Endothelial cell of umbilical vein (primary cell): ENCODE measurements at regions not wholly inside any gene's neighbourhood (a gene's known extent, or its start where the extent isn't known, plus 50 kb on each side); places are given as distances from the start of the nearest gene placed in this dataset.

Source experiments
- BruUV-seq: library from RNA; stranded (reverse); fragments of 400-500 nt; replicated peaks from 2 replicates; lab custom pipeline; 2021; lab: Mats Ljungman, UMichigan
- CTCF ChIA-PET: fragments of 300-600, 350-600 bp; sonication (Branson Sonifier 250); formaldehyde crosslinking; loops from one replicate; lab custom pipeline; 2021; ENCODE audit warnings: antibody characterized with exemption, inconsistent platforms; lab: Charles Lee
- POLR2A ChIA-PET: fragments of 300-600, 350-600 bp; sonication (Branson Sonifier 250); formaldehyde crosslinking; loops from one replicate; lab custom pipeline; 2021; ENCODE audit warnings: antibody characterized with exemption, inconsistent platforms; lab: Charles Lee
- DNase-seq: peaks from one replicate; pipeline ENCODE4 v3.0.0-alpha.2; 2011; ENCODE audit warnings: low read depth, low spot score
- FAIRE-seq: peaks from 2 replicates; lab custom pipeline; 2011; peaks lifted over from hg19 to GRCh38; lab: Jason Lieb, UNC
- H2AFZ ChIP-seq: 2 replicates; pipeline ENCODE4 v1.6.0; 2012; ENCODE audit warnings: low read depth, low read length, control low read depth, inconsistent platforms
- H3K27ac ChIP-seq: 2 replicates; pipeline ENCODE4 v1.5.1; 2011; ENCODE audit warnings: low read depth, mild to moderate bottlenecking, control low read depth, low read length, moderate library complexity; ENCODE audit not compliant: insufficient read depth
- H3K27me3 ChIP-seq, 2 experiments: 2 replicates each; pipeline versions ENCODE4 v1.6.0 to v1.6.1; 2011; ENCODE audit warnings: low read length in 2 of 2, mixed read lengths in 1 of 2; ENCODE audit not compliant: control insufficient read depth in 2 of 2, insufficient read depth in 2 of 2
- H3K36me3 ChIP-seq, 2 experiments: 2 replicates in 1 of 2; 3 replicates in 1 of 2; pipeline ENCODE4 v1.5.1; 2011; ENCODE audit warnings: low read length in 2 of 2, mild to moderate bottlenecking in 1 of 2, moderate library complexity in 1 of 2; ENCODE audit not compliant: control insufficient read depth in 2 of 2, insufficient read depth in 2 of 2; ENCODE audit errors: extremely low read depth in 1 of 2
- H3K4me1 ChIP-seq: 3 replicates; pipeline ENCODE4 v1.5.1; 2011; ENCODE audit warnings: mild to moderate bottlenecking, low read length; ENCODE audit not compliant: control insufficient read depth, insufficient read depth; ENCODE audit errors: extremely low read depth
- H3K4me2 ChIP-seq: 2 replicates; pipeline ENCODE4 v1.6.1; 2011; ENCODE audit warnings: low read length, control low read depth, mixed read lengths; ENCODE audit not compliant: insufficient read depth
- H3K4me3 ChIP-seq, 3 experiments: fragments of 200-600 bp in 1 of 3; sonication (generic), shearing (Covaris generic) in 1 of 3; replicated peaks in 1 of 3; 2 replicates each; pipeline ENCODE4 v1.5.1; 2011 to 2016; ENCODE audit warnings: control low read depth in 3 of 3, low read length in 3 of 3, mild to moderate bottlenecking in 2 of 3, inconsistent platforms in 1 of 3, low read depth in 1 of 3, moderate library complexity in 1 of 3; ENCODE audit not compliant: insufficient read depth in 1 of 3
- H3K79me2 ChIP-seq: 2 replicates; pipeline ENCODE4 v1.6.0; 2012; ENCODE audit warnings: low read length, inconsistent platforms; ENCODE audit not compliant: control insufficient read depth, insufficient read depth
- H3K9ac ChIP-seq: replicated peaks from 2 replicates; pipeline ENCODE3; 2011; ENCODE audit warnings: low read length, control low read depth; ENCODE audit not compliant: insufficient read depth; ENCODE audit errors: extremely low read depth
- H3K9me1 ChIP-seq: replicated peaks from 3 replicates; pipeline ENCODE4 v1.6.0; 2011; ENCODE audit warnings: mild to moderate bottlenecking, low read length; ENCODE audit not compliant: control insufficient read depth, insufficient read depth; ENCODE audit errors: extremely low read depth
- H3K9me3 ChIP-seq: replicated peaks from 2 replicates; pipeline ENCODE4 v1.5.1; 2012; ENCODE audit warnings: low read length, inconsistent platforms; ENCODE audit not compliant: control insufficient read depth, insufficient read depth
- H4K20me1 ChIP-seq: replicated peaks from 2 replicates; pipeline ENCODE3; 2011; ENCODE audit warnings: mild to moderate bottlenecking, low read length; ENCODE audit not compliant: control insufficient read depth, insufficient read depth; ENCODE audit errors: extremely low read depth
- CTCF ChIP-seq, 2 donors: IDR thresholded peaks; 1 replicate in 1 of 2; 2 replicates in 1 of 2; pipeline ENCODE4 v1.5.1; 2011; ENCODE audit warnings: low read length in 2 of 2, mild to moderate bottlenecking in 2 of 2, moderate library complexity in 2 of 2, control low read depth in 1 of 2, inconsistent platforms in 1 of 2, low read depth in 1 of 2; ENCODE audit not compliant: insufficient read depth in 1 of 2; ENCODE audit errors: extremely low read depth in 1 of 2
- EZH2 ChIP-seq: IDR thresholded peaks from 2 replicates; pipeline ENCODE4 v1.6.1; 2012; ENCODE audit warnings: borderline replicate concordance, low read depth, mild to moderate bottlenecking, moderate library complexity, low read length, inconsistent platforms; ENCODE audit not compliant: severe bottlenecking
- FOS ChIP-seq: IDR thresholded peaks from 2 replicates; pipeline ENCODE4 v1.6.1; 2011; ENCODE audit warnings: mild to moderate bottlenecking, low read length, moderate library complexity, borderline replicate concordance; ENCODE audit not compliant: insufficient read depth
- GATA2 ChIP-seq: IDR thresholded peaks from 2 replicates; pipeline ENCODE4 v1.7.0; 2011; ENCODE audit warnings: low read depth, mild to moderate bottlenecking, moderate library complexity, mixed read lengths, low read length; ENCODE audit not compliant: insufficient read length, insufficient read depth
- JUN ChIP-seq: IDR thresholded peaks from 2 replicates; pipeline ENCODE4 v1.6.1; 2011; ENCODE audit warnings: borderline replicate concordance, low read depth; ENCODE audit not compliant: insufficient read length, insufficient read depth
- MAX ChIP-seq: IDR thresholded peaks from 2 replicates; pipeline ENCODE4 v1.6.1; 2011; ENCODE audit not compliant: insufficient read depth, insufficient read length
- MYC ChIP-seq: IDR thresholded peaks from one replicate; pipeline ENCODE4 v1.6.1; 2011; ENCODE audit warnings: mild to moderate bottlenecking, low read depth, low read length
- POLR2A ChIP-seq: IDR thresholded peaks from 2 replicates; pipeline ENCODE4 v1.6.1; 2012; ENCODE audit warnings: low read depth, mild to moderate bottlenecking, control low read depth, low read length
- POLR2AphosphoS5 ChIP-seq: IDR thresholded peaks from 2 replicates; pipeline ENCODE4 v1.6.1; 2012; ENCODE audit warnings: low read depth, mild to moderate bottlenecking, control low read depth, low read length, moderate library complexity; ENCODE audit not compliant: insufficient read depth
- dilution Hi-C: fragments of 300-500 bp; cut with MboI; formaldehyde crosslinking; loops from one replicate; pipeline ENCODE4 v1.15.0; 2019; ENCODE audit warnings: low sequenced_read_pairs; ENCODE audit not compliant: extremely low pct_ligation_motif_present
- intact Hi-C: fragments of 100-400 bp; cut with micrococcal nuclease; formaldehyde crosslinking; loops from one replicate; pipeline ENCODE4 v1.10.0; 2022

DNA sequence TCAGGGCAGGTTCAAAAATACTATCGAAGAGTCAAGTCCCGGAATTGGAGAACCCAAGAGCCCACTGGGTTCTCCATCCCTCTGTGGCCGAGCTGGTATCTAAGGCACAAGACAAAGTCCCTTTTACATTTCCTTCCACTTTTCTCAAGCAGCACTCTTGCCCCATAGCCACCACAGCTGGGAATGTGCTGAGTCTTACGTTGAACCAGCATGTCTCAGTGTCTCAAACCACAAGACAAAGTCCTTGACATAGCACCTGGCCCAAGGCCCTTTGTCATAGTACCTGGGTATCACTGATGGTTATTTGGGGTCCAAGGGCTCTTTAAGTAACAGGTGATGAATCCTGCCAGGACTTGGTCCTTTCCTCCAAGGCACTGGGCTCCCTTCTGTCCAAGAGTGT lies 210.2 kb upstream of the IRS4 start:
- no peak overlapping the region for H3K27ac ChIP-seq
- H3K27me3 ChIP-seq: no peaks in the 10 kb centered on the region
- intact Hi-C loops (no loop called here), dilution Hi-C loops (no loop called here)
- no peaks in the 10 kb centered on the region for H4K20me1 ChIP-seq
- DNase-seq: no peak
- no peaks in the 10 kb centered on the region for H3K9me1 ChIP-seq
- H3K4me3 ChIP-seq: no peak overlapping the region
- H2AFZ ChIP-seq: no peak overlapping the region
- H3K9me3 ChIP-seq: no peaks in the 10 kb centered on the region
- no peaks in the 10 kb centered on the region for H3K4me1 ChIP-seq
- no peak overlapping the region for H3K9ac ChIP-seq
- H3K4me2 ChIP-seq: no peak overlapping the region
- H3K79me2 ChIP-seq: no peaks in the 10 kb centered on the region
- POLR2A ChIA-PET: no interaction called here
- TF ChIP-seq GATA2 (no peak), JUN (no peak), MAX (no peak), POLR2A (no peak), EZH2 (no peak), MYC (no peak), CTCF (IDR thresholded peaks at IDR 0.05; ENCODE audit: extremely low read depth in 1 of 2, insufficient read depth in 1 of 2, low read depth in 1 of 2, low read length in 2 of 2) (no peak), FOS (no peak), POLR2AphosphoS5 (no peak)
- no peak for FAIRE-seq
- CTCF ChIA-PET: no interaction called here
- BruUV-seq: no TSS peak
- no peaks in the 10 kb centered on the region for H3K36me3 ChIP-seq
